ENCODE measurements at regions not wholly inside any gene's neighbourhood (a gene's known extent, or its start where the extent isn't known, plus 50 kb on each side); places are given as distances from the start of the nearest gene placed in this dataset.
A peak's percentile ranks its signal among the peaks of the same experiment; 100 is the strongest.
"Not testable (repeated sequence)": the region's sequence is repeated elsewhere in the genome, so short reads cannot be mapped to it uniquely, and the experiment has no call there.

- no peak for DNase-seq
These were observed 108.6 kb downstream of the ZMAT1 start for GRCh38 chrX:101823236-101823635.

- not testable (repeated sequence) for DNase-seq
These were observed 114.1 kb downstream of the ZMAT1 start for GRCh38 chrX:101817739-101818138.

GRCh38 chrX:101813200-101813599 lies 118.6 kb downstream of the ZMAT1 start:
- DNase-seq: no peak

GRCh38 chrX:101803451-101803850 lies 128.4 kb downstream of the ZMAT1 start:
- peak; percentile 0 for DNase-seq

- DNase-seq: peak; percentile 87
These were observed 132.4 kb downstream of the ZMAT1 start for GRCh38 chrX:101799387-101799786.

GRCh38 chrX:101787934-101788333 lies 128.3 kb upstream of the ARMCX2 start:
- DNase-seq: no peak

- DNase-seq: no peak
These were observed 125.5 kb upstream of the ARMCX2 start for GRCh38 chrX:101785142-101785541.

GRCh38 chrX:101780421-101780820 lies 120.8 kb upstream of the ARMCX2 start:
- not testable (repeated sequence) for DNase-seq

GRCh38 chrX:101774340-101774739 lies 114.7 kb upstream of the ARMCX2 start:
- no peak for DNase-seq

- DNase-seq: no peak
These were observed 104.9 kb upstream of the ARMCX2 start for GRCh38 chrX:101764538-101764937.

GRCh38 chrX:101759000-101759399 lies 99.3 kb upstream of the ARMCX2 start:
- peak; percentile 6 for DNase-seq

GRCh38 chrX:101750744-101751143 lies 91.1 kb upstream of the ARMCX2 start:
- DNase-seq: no peak

GRCh38 chrX:101749436-101749835 lies 89.8 kb upstream of the ARMCX2 start:
- DNase-seq: no peak

- no peak for DNase-seq
These were observed 85.4 kb upstream of the ARMCX2 start for GRCh38 chrX:101745046-101745445.

- no peak for DNase-seq
These were observed 84.4 kb upstream of the ARMCX2 start for GRCh38 chrX:101744085-101744484.

- DNase-seq: no peak
These were observed 81.0 kb upstream of the ARMCX2 start for GRCh38 chrX:101740642-101741041.

- DNase-seq: not testable (repeated sequence)
These were observed 79.2 kb upstream of the ARMCX2 start for GRCh38 chrX:101738867-101739266.

GRCh38 chrX:101738411-101738810 lies 78.8 kb upstream of the ARMCX2 start:
- DNase-seq: not testable (repeated sequence)

- DNase-seq: no peak
These were observed 77.0 kb upstream of the ARMCX2 start for GRCh38 chrX:101736651-101737050.

- no peak for DNase-seq
These were observed 73.2 kb upstream of the ARMCX2 start for GRCh38 chrX:101732870-101733269.

- no peak for DNase-seq
These were observed 70.3 kb upstream of the ARMCX2 start for GRCh38 chrX:101729986-101730385.

Measured in NCI-H1436 (cell line).